IMR-90 (cell line): ENCODE measurements at regions not wholly inside any gene's neighbourhood (a gene's known extent, or its start where the extent isn't known, plus 50 kb on each side); places are given as distances from the start of the nearest gene placed in this dataset.

Experiments used
- ATAC-seq: fragments of 200-7000 bp; cut with Tn5 transposase; 2 replicates; pipeline ENCODE4 v1.9.1; 2020; ENCODE audit warnings: low read depth, mild to moderate bottlenecking, moderate library complexity
- BruUV-seq: library from RNA; stranded (reverse); fragments of 400-500 nt; replicated peaks from 2 replicates; lab custom pipeline; 2021; lab: Mats Ljungman, UMichigan
- CTCF ChIA-PET: fragments of 300-600 bp; formaldehyde crosslinking; extraction: SDS; loops from one replicate; lab custom pipeline; 2021; ENCODE audit warnings: antibody characterized with exemption; lab: Yijun Ruan, JAX
- POLR2A ChIA-PET: fragments of 300-600 bp; sonication (Branson Sonifier 250); formaldehyde crosslinking; loops from one replicate; lab custom pipeline; 2022; ENCODE audit warnings: antibody characterized with exemption; ENCODE audit not compliant: unreplicated experiment; lab: Charles Lee
- DNase-seq: peaks from one replicate; pipeline ENCODE4 v3.0.0; 2013
- H2AFZ ChIP-seq: replicated peaks from 2 replicates; pipeline ENCODE3; 2013; ENCODE audit warnings: low read length, mild to moderate bottlenecking; ENCODE audit not compliant: poor library complexity
- H2AK5ac ChIP-seq: 2 replicates; pipeline ENCODE4 v1.6.1; 2013; ENCODE audit warnings: low read depth, low read length, inconsistent platforms
- H2AK9ac ChIP-seq: replicated peaks from 2 replicates; pipeline ENCODE3; 2013; ENCODE audit warnings: mild to moderate bottlenecking, low read depth, low read length, moderate library complexity; ENCODE audit not compliant: poor library complexity
- H2BK120ac ChIP-seq: 2 replicates; pipeline ENCODE4 v1.6.1; 2013; ENCODE audit warnings: low read depth, low read length, inconsistent platforms
- H2BK15ac ChIP-seq: 3 replicates; pipeline ENCODE4 v1.6.1; 2013; ENCODE audit warnings: low read depth, low read length, inconsistent platforms
- H2BK20ac ChIP-seq: 2 replicates; pipeline ENCODE4 v1.6.1; 2013; ENCODE audit warnings: low read depth, mild to moderate bottlenecking, inconsistent platforms, low read length, moderate library complexity
- H2BK5ac ChIP-seq: 2 replicates; pipeline ENCODE4 v1.6.1; 2013; ENCODE audit warnings: mild to moderate bottlenecking, low read depth, low read length, inconsistent platforms; ENCODE audit not compliant: poor library complexity, severe bottlenecking
- H3K14ac ChIP-seq: replicated peaks from 2 replicates; pipeline ENCODE4 v1.6.1; 2013; ENCODE audit warnings: low read depth, low read length, inconsistent platforms
- H3K18ac ChIP-seq: 2 replicates; pipeline ENCODE4 v1.6.1; 2013; ENCODE audit warnings: low read depth, low read length, control low read depth
- H3K23ac ChIP-seq: 2 replicates; pipeline ENCODE4 v1.6.1; 2013; ENCODE audit warnings: low read depth, low read length, inconsistent platforms
- H3K27ac ChIP-seq: 2 replicates; pipeline ENCODE4 v1.5.1; 2013; ENCODE audit warnings: mild to moderate bottlenecking, control low read depth, low read length; ENCODE audit not compliant: insufficient read depth
- H3K27me3 ChIP-seq: 2 replicates; pipeline ENCODE4 v1.6.1; 2013; ENCODE audit warnings: low read length; ENCODE audit not compliant: control insufficient read depth, insufficient read depth
- H3K36me3 ChIP-seq: 2 replicates; pipeline ENCODE4 v1.6.1; 2013; ENCODE audit warnings: low read length, mixed read lengths; ENCODE audit not compliant: control insufficient read depth, insufficient read depth
- H3K4ac ChIP-seq: 2 replicates; pipeline ENCODE4 v1.6.1; 2013; ENCODE audit warnings: low read depth, low read length, inconsistent platforms
- H3K4me1 ChIP-seq: 2 replicates; pipeline ENCODE4 v1.6.1; 2013; ENCODE audit warnings: low read length, mixed read lengths; ENCODE audit not compliant: control insufficient read depth, insufficient read depth
- H3K4me2 ChIP-seq: 2 replicates; pipeline ENCODE4 v1.6.1; 2013; ENCODE audit warnings: low read depth, mild to moderate bottlenecking, control low read depth, low read length, moderate library complexity
- H3K4me3 ChIP-seq: 2 replicates; pipeline ENCODE4 v1.5.1; 2013; ENCODE audit warnings: low read depth, mild to moderate bottlenecking, control low read depth, low read length, moderate library complexity; ENCODE audit not compliant: insufficient read depth
- H3K56ac ChIP-seq: 2 replicates; pipeline ENCODE4 v1.6.1; 2013; ENCODE audit warnings: low read length, inconsistent platforms; ENCODE audit not compliant: insufficient read depth; ENCODE audit errors: extremely low read depth
- H3K79me1 ChIP-seq, 2 experiments: 2 replicates each; pipeline ENCODE4 v1.6.1; 2013; ENCODE audit warnings: low read length in 2 of 2, inconsistent platforms in 1 of 2, low read depth in 1 of 2
- H3K9ac ChIP-seq: 2 replicates; pipeline ENCODE4 v1.6.1; 2013; ENCODE audit warnings: low read depth, low read length, control low read depth
- H3K9me1 ChIP-seq: 2 replicates; pipeline ENCODE4 v1.6.1; 2013; ENCODE audit warnings: low read length, inconsistent platforms; ENCODE audit not compliant: insufficient read depth
- H3K9me3 ChIP-seq: 2 replicates; pipeline ENCODE4 v1.6.1; 2013; ENCODE audit warnings: low read length; ENCODE audit not compliant: control insufficient read depth, insufficient read depth
- H4K20me1 ChIP-seq: 2 replicates; pipeline ENCODE4 v1.6.1; 2013; ENCODE audit warnings: low read length, inconsistent platforms; ENCODE audit not compliant: insufficient read depth
- H4K5ac ChIP-seq: 2 replicates; pipeline ENCODE4 v1.6.1; 2013; ENCODE audit warnings: mild to moderate bottlenecking, low read depth, low read length, control low read depth
- H4K8ac ChIP-seq, 2 experiments: 2 replicates each; pipeline ENCODE4 v1.6.1; 2013; ENCODE audit warnings: low read depth in 2 of 2, low read length in 2 of 2, control low read depth in 1 of 2, inconsistent platforms in 1 of 2
- H4K91ac ChIP-seq: 2 replicates; pipeline ENCODE4 v1.6.1; 2013; ENCODE audit warnings: low read depth, low read length, inconsistent platforms; ENCODE audit not compliant: insufficient read depth
- CHD1 ChIP-seq: IDR thresholded peaks from 2 replicates; pipeline ENCODE4 v1.6.1; 2012; ENCODE audit warnings: low read depth, low read length, improper control_type of control experiment
- MXI1 ChIP-seq: IDR thresholded peaks from 2 replicates; pipeline ENCODE4 v1.6.1; 2012; ENCODE audit warnings: low read depth, mild to moderate bottlenecking, low read length, moderate library complexity, borderline replicate concordance
- RFX5 ChIP-seq: IDR thresholded peaks from 2 replicates; pipeline ENCODE4 v1.8.0; 2012; ENCODE audit warnings: low read depth, mild to moderate bottlenecking, low read length, moderate library complexity
- SMC3 ChIP-seq: fragments of 150-350 bp; IDR thresholded peaks from 2 replicates; pipeline ENCODE4 v1.6.1; 2016; ENCODE audit warnings: low read depth, mild to moderate bottlenecking, antibody characterized with exemption, low read length, moderate library complexity
- WGBS, 2 experiments: methylation state at CpG; one replicate each; pipeline versions ENCODE4 v1.1.5 to v1.1.7; 2013; ENCODE audit warnings: missing lambda C conversion rate in 2 of 2; ENCODE audit not compliant: insufficient read length in 1 of 2; ENCODE audit errors: extremely low coverage in 2 of 2; 5-methylcytosine and 5-hydroxymethylcytosine counted together
- dilution Hi-C: fragments of 300-500 bp; cut with HindIII; formaldehyde crosslinking; loops from one replicate; pipeline ENCODE4 v1.14.3; 2018; ENCODE audit warnings: low sequenced_read_pairs; ENCODE audit not compliant: unreplicated experiment
- in situ Hi-C: fragments of 300-500 bp; cut with MboI; formaldehyde crosslinking; loops from 3 replicates; pipeline ENCODE4 v1.14.3; 2019; ENCODE audit warnings: low sequenced_read_pairs, inconsistent platforms, mixed read lengths
- intact Hi-C: fragments of 100-400 bp; cut with micrococcal nuclease; formaldehyde crosslinking; loops from 2 replicates; pipeline ENCODE4 v1.10.0; 2022

DNA sequence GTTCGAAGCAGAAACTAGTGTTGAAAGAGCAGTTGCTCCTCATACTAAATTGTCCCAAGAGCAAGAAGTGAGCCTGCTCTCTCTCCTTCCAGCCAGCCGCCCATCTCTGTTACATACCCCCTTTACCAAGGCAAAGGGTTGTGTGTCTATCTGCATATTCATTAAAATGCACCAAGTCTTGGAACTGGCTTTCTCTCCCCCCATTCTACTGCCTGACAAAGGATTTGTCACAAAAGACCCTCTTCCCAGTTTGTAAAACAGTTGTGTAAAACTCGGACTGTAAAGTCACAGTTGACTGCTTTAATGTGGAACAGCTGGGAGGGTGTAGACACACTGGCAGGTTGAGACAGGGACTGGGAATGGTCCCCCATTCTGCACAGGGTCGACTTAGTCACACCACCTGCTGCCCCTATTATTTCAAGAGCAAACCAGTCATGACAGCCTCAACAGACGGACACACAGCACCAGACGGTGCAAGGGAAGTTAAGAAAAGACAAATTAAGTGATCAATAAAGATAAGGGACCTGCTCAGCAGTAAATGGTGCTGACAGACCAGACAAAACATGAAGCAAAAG, 60.0 kb upstream of the HTATIP2 start:
- Histone ChIP-seq H4K8ac (no peak overlapping the region), H3K23ac (no peak overlapping the region), H4K5ac (no peak overlapping the region), H3K36me3 (no peaks in the 10 kb centered on the region), H4K91ac (no peak overlapping the region), H3K9me3 (no peaks in the 10 kb centered on the region), H3K27ac (no peak overlapping the region), H4K20me1 (no peaks in the 10 kb centered on the region), H2BK15ac (no peak overlapping the region), H3K4me1 (no peaks in the 10 kb centered on the region), H3K9ac (no peak overlapping the region), H3K56ac (no peak overlapping the region), H3K79me1 (no peaks in the 10 kb centered on the region), H2BK20ac (no peak overlapping the region), H3K4ac (no peak overlapping the region), H3K4me2 (no peak overlapping the region), H2AK9ac (no peak overlapping the region), H3K18ac (no peak overlapping the region), H3K9me1 (no peaks in the 10 kb centered on the region), H2BK5ac (no peak overlapping the region), H2AFZ (no peak overlapping the region), H2BK120ac (no peak overlapping the region), H3K14ac (no peak overlapping the region), H3K27me3 (no peaks in the 10 kb centered on the region; the same call in 1 of the 2 replicates), H2AK5ac (no peak overlapping the region), H3K4me3 (no peak overlapping the region)
- TF ChIP-seq SMC3 (no peak), RFX5 (no peak), MXI1 (no peak), CHD1 (no peak)
- DNase-seq (no peak), ATAC-seq (no peak)
- POLR2A ChIA-PET = no interaction called here
- no TSS peak for BruUV-seq
- dilution Hi-C loops = no loop called here
- no CpG with 5 or more reads among the region's 6 CpGs for WGBS, 2 experiments
- CTCF ChIA-PET = no interaction called here
- in situ Hi-C loops = no loop called here
- intact Hi-C loops = no loop called here
